Stimulated activated effector memory CD8-positive, alpha-beta T cell treated with anti-CD3 and anti-CD28 coated beads, Interleukin-12 subunit alpha, Interleukin-12 subunit beta, amount 100 ng/mL, for 72 hours (primary cell): ENCODE measurements at regions not wholly inside any gene's neighbourhood (a gene's known extent, or its start where the extent isn't known, plus 50 kb on each side); places are given as distances from the start of the nearest gene placed in this dataset.

Source experiments
- ATAC-seq: fragments of 150-1000 bp; cut with Tn5 transposase; 2 replicates; pipeline ENCODE4 v1.10.0; 2021
- DNase-seq, 2 donors: peaks; one replicate each; pipeline ENCODE4 v3.0.0; 2021 to 2022; ENCODE audit warnings: low spot score in 2 of 2
- H3K27ac Mint-ChIP-seq: one replicate; pipeline ENCODE4 v1.8.0; 2022; ENCODE audit warnings: mild to moderate bottlenecking, mixed read lengths
- H3K36me3 Mint-ChIP-seq: one replicate; pipeline ENCODE4 v1.8.0; 2022; ENCODE audit warnings: mild to moderate bottlenecking, mixed read lengths
- H3K4me1 Mint-ChIP-seq: one replicate; pipeline ENCODE4 v1.8.0; 2022; ENCODE audit warnings: mixed read lengths
- H3K4me3 Mint-ChIP-seq: one replicate; pipeline ENCODE4 v1.8.0; 2022; ENCODE audit warnings: mild to moderate bottlenecking, mixed read lengths
- H3K9me3 Mint-ChIP-seq: one replicate; pipeline ENCODE4 v1.8.0; 2022; ENCODE audit warnings: mixed read lengths

GRCh38 chr2:3023531-3023930 lies 354.1 kb downstream of the EIPR1 start:
- Mint-ChIP-seq H3K9me3 (peaks cover 5% of the 10 kb centered on the region), H3K36me3 (no peaks in the 10 kb centered on the region), H3K4me1 (no peaks in the 10 kb centered on the region), H3K27ac (no peak overlapping the region), H3K4me3 (no peak overlapping the region)
- DNase-seq (peak in 1 of 2 donors; percentile 20), ATAC-seq (no peak)

- ATAC-seq (no peak), DNase-seq (peak in 1 of 2 donors; percentile 26)
- H3K9me3 Mint-ChIP-seq = peaks cover 5% of the 10 kb centered on the region
- no peak overlapping the region for H3K4me3 Mint-ChIP-seq
- no peaks in the 10 kb centered on the region for H3K4me1 Mint-ChIP-seq
- H3K27ac Mint-ChIP-seq = no peak overlapping the region
- H3K36me3 Mint-ChIP-seq = no peaks in the 10 kb centered on the region
Measured at GRCh38 chr2:3022841-3023372, 354.7 kb downstream of the EIPR1 start.

GRCh38 chr2:3021720-3022119 lies 355.9 kb downstream of the EIPR1 start:
- Mint-ChIP-seq H3K9me3 (peaks cover 5% of the 10 kb centered on the region), H3K4me1 (no peaks in the 10 kb centered on the region), H3K27ac (no peak overlapping the region), H3K36me3 (no peaks in the 10 kb centered on the region), H3K4me3 (no peak overlapping the region)
- ATAC-seq (no peak), DNase-seq (no peak)

GRCh38 chr2:3010001-3010400 lies 367.6 kb downstream of the EIPR1 start:
- Mint-ChIP-seq H3K27ac (no peak overlapping the region), H3K9me3 (peaks cover 11% of the 10 kb centered on the region), H3K4me1 (no peaks in the 10 kb centered on the region), H3K36me3 (no peaks in the 10 kb centered on the region), H3K4me3 (no peak overlapping the region)
- ATAC-seq = no peak
- DNase-seq = no peak

- H3K4me1 Mint-ChIP-seq = no peaks in the 10 kb centered on the region
- H3K4me3 Mint-ChIP-seq = no peak overlapping the region
- H3K36me3 Mint-ChIP-seq = no peaks in the 10 kb centered on the region
- H3K9me3 Mint-ChIP-seq = peaks cover 9% of the 10 kb centered on the region
- DNase-seq = no peak
- H3K27ac Mint-ChIP-seq = no peak overlapping the region
- ATAC-seq = no peak
Measured at GRCh38 chr2:3009483-3009882, 368.1 kb downstream of the EIPR1 start.

- H3K4me3 Mint-ChIP-seq = no peak overlapping the region
- DNase-seq (no peak), ATAC-seq (no peak)
- H3K27ac Mint-ChIP-seq = no peak overlapping the region
- H3K9me3 Mint-ChIP-seq = peaks cover 9% of the 10 kb centered on the region
- no peaks in the 10 kb centered on the region for H3K36me3 Mint-ChIP-seq
- H3K4me1 Mint-ChIP-seq = no peaks in the 10 kb centered on the region
Measured at GRCh38 chr2:3009005-3009404, 368.6 kb downstream of the EIPR1 start.

GRCh38 chr2:3008561-3008960 lies 369.1 kb downstream of the EIPR1 start:
- peaks cover 6% of the 10 kb centered on the region for H3K9me3 Mint-ChIP-seq
- DNase-seq (no peak), ATAC-seq (no peak)
- H3K4me1 Mint-ChIP-seq = no peaks in the 10 kb centered on the region
- no peak overlapping the region for H3K4me3 Mint-ChIP-seq
- no peak overlapping the region for H3K27ac Mint-ChIP-seq
- H3K36me3 Mint-ChIP-seq = no peaks in the 10 kb centered on the region

- DNase-seq = no peak
- no peaks in the 10 kb centered on the region for H3K4me1 Mint-ChIP-seq
- ATAC-seq = no peak
- no peaks in the 10 kb centered on the region for H3K36me3 Mint-ChIP-seq
- no peaks in the 10 kb centered on the region for H3K9me3 Mint-ChIP-seq
- H3K27ac Mint-ChIP-seq = no peak overlapping the region
- no peak overlapping the region for H3K4me3 Mint-ChIP-seq
Measured at GRCh38 chr2:3007135-3007534, 370.5 kb downstream of the EIPR1 start.

- Mint-ChIP-seq H3K4me3 (no peak overlapping the region), H3K4me1 (no peaks in the 10 kb centered on the region), H3K27ac (no peak overlapping the region), H3K36me3 (no peaks in the 10 kb centered on the region), H3K9me3 (no peaks in the 10 kb centered on the region)
- ATAC-seq (no peak), DNase-seq (no peak)
Measured at GRCh38 chr2:3005859-3006501, 371.6 kb downstream of the EIPR1 start.

GRCh38 chr2:3001615-3002560 lies 375.7 kb downstream of the EIPR1 start:
- H3K36me3 Mint-ChIP-seq = no peaks in the 10 kb centered on the region
- no peaks in the 10 kb centered on the region for H3K9me3 Mint-ChIP-seq
- H3K4me3 Mint-ChIP-seq = no peak overlapping the region
- no peak for ATAC-seq
- H3K27ac Mint-ChIP-seq = no peak overlapping the region
- DNase-seq = no peak
- H3K4me1 Mint-ChIP-seq = no peaks in the 10 kb centered on the region

GRCh38 chr2:3000968-3001367 lies 376.6 kb downstream of the EIPR1 start:
- DNase-seq (no peak), ATAC-seq (no peak)
- Mint-ChIP-seq H3K27ac (no peak overlapping the region), H3K4me3 (no peak overlapping the region), H3K9me3 (no peaks in the 10 kb centered on the region), H3K4me1 (no peaks in the 10 kb centered on the region), H3K36me3 (no peaks in the 10 kb centered on the region)

GRCh38 chr2:3000125-3000524 lies 377.5 kb downstream of the EIPR1 start:
- Mint-ChIP-seq H3K4me1 (no peaks in the 10 kb centered on the region), H3K36me3 (no peaks in the 10 kb centered on the region), H3K27ac (no peak overlapping the region), H3K9me3 (no peaks in the 10 kb centered on the region), H3K4me3 (no peak overlapping the region)
- ATAC-seq (no peak), DNase-seq (no peak)

GRCh38 chr2:2998971-2999370 lies 378.6 kb downstream of the EIPR1 start:
- Mint-ChIP-seq H3K36me3 (no peaks in the 10 kb centered on the region), H3K4me3 (no peak overlapping the region), H3K4me1 (no peaks in the 10 kb centered on the region), H3K9me3 (no peaks in the 10 kb centered on the region), H3K27ac (no peak overlapping the region)
- ATAC-seq = no peak
- DNase-seq = no peak

GRCh38 chr2:2993172-2993692 lies 384.4 kb downstream of the EIPR1 start:
- Mint-ChIP-seq H3K4me1 (no peaks in the 10 kb centered on the region), H3K36me3 (no peaks in the 10 kb centered on the region)
- DNase-seq = no peak

GRCh38 chr2:2992634-2993033 lies 385.0 kb downstream of the EIPR1 start:
- Mint-ChIP-seq H3K27ac (no peak overlapping the region), H3K4me1 (no peaks in the 10 kb centered on the region), H3K36me3 (no peaks in the 10 kb centered on the region), H3K4me3 (no peak overlapping the region), H3K9me3 (peaks cover 8% of the 10 kb centered on the region)
- no peak for DNase-seq
- ATAC-seq = no peak

More at GRCh38 chr2:2993172-2993692, 384.4 kb downstream of the EIPR1 start:
- ATAC-seq = no peak
- H3K9me3 Mint-ChIP-seq = peaks cover 8% of the 10 kb centered on the region
- no peak overlapping the region for H3K4me3 Mint-ChIP-seq
- no peak overlapping the region for H3K27ac Mint-ChIP-seq
